ENCODE measurements at regions not wholly inside any gene's neighbourhood (a gene's known extent, or its start where the extent isn't known, plus 50 kb on each side); places are given as distances from the start of the nearest gene placed in this dataset.
"Not testable (repeated sequence)": the region's sequence is repeated elsewhere in the genome, so short reads cannot be mapped to it uniquely, and the experiment has no call there.

- not testable (repeated sequence) for TF ChIP-seq CTCF (IDR thresholded peaks at IDR 0.05; ENCODE audit: borderline replicate concordance, extremely low read depth, low read length, poor library complexity, severe bottlenecking); EZH2 (IDR thresholded peaks at IDR 0.05; ENCODE audit: borderline replicate concordance, low read depth, low read length, severe bottlenecking)
Measured at GRCh38 chr15:20191508-20192125, 350.0 kb downstream of the GOLGA6L6 start.

Data from DND-41 (cell line).